Duodenal mucosa (tissue), 2 donors: ENCODE measurements at regions not wholly inside any gene's neighbourhood (a gene's known extent, or its start where the extent isn't known, plus 50 kb on each side); places are given as distances from the start of the nearest gene placed in this dataset.

Source experiments
- H3K27ac ChIP-seq: one replicate; pipeline ENCODE4 v1.7.0; 2013; ENCODE audit warnings: low read depth, low read length
- H3K27me3 ChIP-seq, 2 donors: one replicate each; pipeline ENCODE4 v1.7.0; 2013; ENCODE audit warnings: low read length in 2 of 2, control low read depth in 1 of 2; ENCODE audit not compliant: insufficient read depth in 2 of 2, control insufficient read depth in 1 of 2
- H3K36me3 ChIP-seq, 2 donors: one replicate each; pipeline ENCODE4 v1.7.0; 2013; ENCODE audit warnings: low read length in 2 of 2, control low read depth in 1 of 2; ENCODE audit not compliant: insufficient read depth in 2 of 2, control insufficient read depth in 1 of 2
- H3K4me1 ChIP-seq, 2 donors: one replicate each; pipeline ENCODE4 v1.7.0; 2013; ENCODE audit warnings: low read length in 2 of 2, control low read depth in 1 of 2; ENCODE audit not compliant: insufficient read depth in 2 of 2, control insufficient read depth in 1 of 2
- H3K4me3 ChIP-seq, 2 donors: one replicate each; pipeline ENCODE4 v1.7.0; 2013; ENCODE audit warnings: low read length in 2 of 2, low read depth in 1 of 2
- H3K9ac ChIP-seq, 2 donors: one replicate each; pipeline ENCODE4 v1.7.0; 2013; ENCODE audit warnings: low read length in 2 of 2, low read depth in 1 of 2
- H3K9me3 ChIP-seq, 2 donors: one replicate each; pipeline ENCODE4 v1.7.0; 2013; ENCODE audit warnings: low read length in 2 of 2, control low read depth in 1 of 2; ENCODE audit not compliant: control insufficient read depth in 1 of 2

DNA sequence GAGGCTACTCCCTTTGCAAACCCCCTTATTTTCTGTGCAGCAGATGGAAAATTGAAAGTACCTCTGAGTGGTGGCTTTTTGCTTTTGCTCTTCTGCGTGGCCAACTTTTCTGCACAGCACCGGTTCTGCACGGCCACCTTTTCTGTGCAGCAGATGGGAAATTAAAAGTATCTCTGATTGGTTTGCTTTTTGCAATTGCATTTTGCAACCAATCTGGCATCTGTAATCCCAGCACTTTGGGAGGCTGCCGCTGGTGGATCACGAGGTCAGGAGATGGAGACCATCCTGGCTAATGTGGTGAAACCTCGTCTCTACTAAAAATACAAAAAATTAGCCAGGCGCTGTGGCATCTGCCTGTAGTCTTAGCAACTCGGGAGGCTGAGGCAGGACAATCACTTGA, 79.5 kb upstream of the CHMP2B start:
- Histone ChIP-seq H3K27ac (no peak overlapping the region), H3K4me3 (no peak overlapping the region), H3K36me3 (no peaks in the 10 kb centered on the region), H3K9ac (no peak overlapping the region), H3K4me1 (no peaks in the 10 kb centered on the region), H3K9me3 (no peaks in the 10 kb centered on the region), H3K27me3 (no peaks in the 10 kb centered on the region)

DNA sequence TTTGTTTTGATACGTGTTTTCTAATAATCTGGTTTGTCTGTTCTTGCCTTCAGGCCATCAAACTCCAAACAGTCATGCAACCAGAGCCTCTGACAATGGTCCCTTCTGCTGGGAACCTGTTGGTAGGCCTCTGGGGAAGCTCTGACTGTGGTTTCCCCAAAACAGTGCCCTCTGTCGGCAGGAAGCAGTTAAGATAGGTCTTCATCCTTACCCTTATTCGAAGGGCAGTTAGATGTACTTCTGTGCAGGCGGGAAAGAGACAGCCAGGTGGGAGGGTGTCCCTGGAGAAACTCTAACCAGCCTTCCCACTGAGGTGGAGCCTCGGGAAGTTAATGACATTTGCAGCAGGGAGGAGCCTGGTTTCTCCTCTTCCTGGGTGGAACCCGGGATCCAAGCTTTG, 81.6 kb upstream of the CHMP2B start:
- Histone ChIP-seq H3K9ac (no peak overlapping the region), H3K9me3 (peaks cover 7 to 9% of the 10 kb centered on the region in 2 donors), H3K27ac (no peak overlapping the region), H3K4me1 (no peaks in the 10 kb centered on the region), H3K4me3 (no peak overlapping the region), H3K36me3 (no peaks in the 10 kb centered on the region), H3K27me3 (no peaks in the 10 kb centered on the region)

DNA sequence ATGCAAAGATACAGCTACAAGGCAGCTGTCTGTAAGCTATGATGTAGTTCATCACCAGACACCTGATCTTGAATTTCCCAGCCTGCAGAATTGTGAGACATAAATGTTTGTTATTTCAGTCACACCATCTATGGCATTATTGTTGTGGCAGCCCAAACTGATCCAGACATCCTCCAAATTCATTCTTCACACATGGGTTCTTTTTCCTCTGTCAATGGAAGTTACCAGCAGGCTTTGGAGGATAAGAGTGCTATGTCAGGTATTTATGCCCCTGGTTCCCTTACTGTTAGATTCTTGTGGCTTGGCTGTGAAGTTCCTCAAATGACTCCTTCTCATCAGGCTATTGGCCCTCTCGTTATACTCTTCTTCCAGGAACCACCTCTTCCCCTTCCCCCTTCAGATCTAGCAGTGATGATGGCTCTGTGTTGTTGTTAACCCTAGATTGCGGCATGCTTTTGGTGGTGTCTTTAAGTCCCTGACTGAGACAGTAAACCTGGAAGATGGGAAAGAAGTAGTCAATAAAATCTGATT, 91.0 kb upstream of the CHMP2B start:
- H3K4me1 ChIP-seq = no peaks in the 10 kb centered on the region
- H3K36me3 ChIP-seq = no peaks in the 10 kb centered on the region
- no peak overlapping the region for H3K27ac ChIP-seq
- H3K27me3 ChIP-seq = no peaks in the 10 kb centered on the region
- H3K4me3 ChIP-seq = no peak overlapping the region
- H3K9me3 ChIP-seq = peaks cover 4 to 6% of the 10 kb centered on the region in 2 donors
- no peak overlapping the region for H3K9ac ChIP-seq

DNA sequence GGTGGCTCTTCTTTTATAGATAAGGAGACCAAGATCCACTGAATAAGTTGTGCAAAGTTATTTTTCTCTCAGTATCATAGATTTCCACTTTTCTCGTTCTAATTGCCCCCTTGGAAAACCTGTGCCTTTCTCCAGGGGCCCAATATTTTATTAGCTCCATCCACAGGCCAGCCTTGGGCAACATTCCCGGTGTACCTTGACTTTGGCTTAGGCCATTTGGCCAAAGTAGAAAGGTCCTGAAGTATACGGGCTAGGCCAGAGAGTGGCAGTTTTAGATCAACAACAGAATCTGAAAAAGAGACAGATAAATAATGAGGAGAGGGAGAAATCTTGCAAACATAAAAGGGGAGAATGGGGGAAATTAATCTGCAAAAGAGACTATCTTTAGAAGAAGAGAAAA, 91.7 kb upstream of the CHMP2B start:
- no peaks in the 10 kb centered on the region for H3K4me1 ChIP-seq
- H3K27me3 ChIP-seq = no peaks in the 10 kb centered on the region
- peaks cover 0 to 2% of the 10 kb centered on the region in 2 donors for H3K9me3 ChIP-seq
- H3K4me3 ChIP-seq = no peak overlapping the region
- no peaks in the 10 kb centered on the region for H3K36me3 ChIP-seq
- no peak overlapping the region for H3K27ac ChIP-seq
- no peak overlapping the region for H3K9ac ChIP-seq

DNA sequence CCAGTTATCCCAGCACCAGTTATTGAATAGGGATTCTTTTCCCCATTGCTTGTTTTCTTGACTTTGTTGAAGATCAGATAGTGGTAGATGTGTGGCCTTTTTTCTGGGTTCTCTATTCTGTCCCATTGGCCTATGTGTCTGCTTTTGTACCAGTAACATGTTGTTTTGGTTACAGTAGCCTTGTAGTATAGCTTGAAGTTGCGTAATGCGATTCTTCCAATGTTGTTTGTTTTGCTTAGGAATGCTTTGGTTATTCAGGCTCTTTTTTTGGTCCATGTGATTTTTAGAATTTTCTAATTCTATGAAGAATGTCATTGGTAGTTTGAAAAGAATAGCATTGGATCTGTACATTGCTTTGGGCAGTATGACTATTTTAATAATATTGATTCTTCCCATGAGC, 94.3 kb upstream of the CHMP2B start:
- Histone ChIP-seq H3K27me3 (no peaks in the 10 kb centered on the region), H3K36me3 (no peaks in the 10 kb centered on the region), H3K4me3 (no peak overlapping the region), H3K27ac (no peak overlapping the region), H3K4me1 (no peaks in the 10 kb centered on the region), H3K9ac (no peak overlapping the region), H3K9me3 (no peaks in the 10 kb centered on the region)

DNA sequence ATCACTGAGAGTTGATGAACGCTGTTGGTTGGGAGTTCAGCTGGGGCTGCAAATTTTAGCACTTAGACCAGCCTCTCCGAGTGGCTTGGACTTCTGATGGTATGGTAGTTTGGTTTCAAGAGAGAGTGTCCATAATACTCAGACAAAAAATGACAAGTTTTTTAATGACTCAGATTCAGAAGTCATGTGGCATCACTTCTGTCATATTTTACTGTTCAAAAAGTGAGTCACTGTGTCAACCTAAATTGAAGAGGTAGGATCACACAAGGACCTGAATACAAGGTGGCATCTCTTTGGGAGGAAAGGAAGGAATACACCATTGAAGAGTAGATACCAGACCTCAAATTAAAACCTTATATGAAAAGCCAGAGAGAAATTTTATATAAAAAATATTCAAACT, 99.1 kb upstream of the CHMP2B start:
- Histone ChIP-seq H3K4me1 (no peaks in the 10 kb centered on the region), H3K9me3 (no peaks in the 10 kb centered on the region), H3K9ac (no peak overlapping the region), H3K4me3 (no peak overlapping the region), H3K27me3 (no peaks in the 10 kb centered on the region), H3K36me3 (no peaks in the 10 kb centered on the region), H3K27ac (no peak overlapping the region)

DNA sequence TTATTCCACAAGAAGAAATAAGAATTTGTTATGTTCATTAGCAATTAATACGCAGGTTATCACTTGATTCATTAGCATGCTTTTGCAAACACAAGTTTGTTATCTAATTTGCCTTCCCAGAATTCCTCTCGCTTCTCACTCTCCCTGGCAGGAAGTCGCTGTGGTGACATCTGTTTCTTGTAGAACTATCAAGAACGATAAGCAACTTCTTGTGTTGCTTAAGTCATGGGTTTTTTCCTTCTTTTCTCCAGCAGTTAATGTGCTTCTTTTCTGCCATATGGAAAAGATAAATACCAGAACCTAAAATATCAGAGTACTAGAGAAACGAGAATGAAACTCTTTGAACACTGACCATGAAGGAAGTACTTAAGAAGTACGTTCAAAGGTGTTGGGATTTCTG, 99.8 kb upstream of the CHMP2B start:
- no peaks in the 10 kb centered on the region for H3K27me3 ChIP-seq
- no peak overlapping the region for H3K4me3 ChIP-seq
- no peaks in the 10 kb centered on the region for H3K9me3 ChIP-seq
- no peaks in the 10 kb centered on the region for H3K4me1 ChIP-seq
- H3K36me3 ChIP-seq = no peaks in the 10 kb centered on the region
- no peak overlapping the region for H3K27ac ChIP-seq
- no peak overlapping the region for H3K9ac ChIP-seq

DNA sequence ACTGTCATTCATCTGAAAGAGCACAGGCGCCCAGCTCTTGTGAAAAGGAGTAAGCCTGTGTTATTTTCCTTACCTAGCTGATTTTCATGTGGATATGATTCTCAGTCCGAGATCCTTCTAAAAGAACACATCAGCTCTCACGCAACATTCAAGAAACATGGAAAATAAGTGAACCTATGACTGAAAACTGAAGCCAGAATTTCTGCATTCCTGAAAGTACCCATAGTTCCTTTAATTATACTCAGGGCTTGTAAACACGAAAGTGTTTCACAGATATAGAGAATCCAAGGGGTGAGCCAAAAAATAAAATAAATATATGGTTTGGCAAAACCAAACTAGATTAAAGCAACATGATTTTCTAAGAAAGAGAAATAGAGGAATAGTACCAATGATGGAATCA, 100.8 kb upstream of the CHMP2B start:
- H3K4me1 ChIP-seq = no peaks in the 10 kb centered on the region
- H3K27ac ChIP-seq = no peak overlapping the region
- no peak overlapping the region for H3K4me3 ChIP-seq
- H3K9ac ChIP-seq = no peak overlapping the region
- no peaks in the 10 kb centered on the region for H3K27me3 ChIP-seq
- no peaks in the 10 kb centered on the region for H3K9me3 ChIP-seq
- H3K36me3 ChIP-seq = no peaks in the 10 kb centered on the region

DNA sequence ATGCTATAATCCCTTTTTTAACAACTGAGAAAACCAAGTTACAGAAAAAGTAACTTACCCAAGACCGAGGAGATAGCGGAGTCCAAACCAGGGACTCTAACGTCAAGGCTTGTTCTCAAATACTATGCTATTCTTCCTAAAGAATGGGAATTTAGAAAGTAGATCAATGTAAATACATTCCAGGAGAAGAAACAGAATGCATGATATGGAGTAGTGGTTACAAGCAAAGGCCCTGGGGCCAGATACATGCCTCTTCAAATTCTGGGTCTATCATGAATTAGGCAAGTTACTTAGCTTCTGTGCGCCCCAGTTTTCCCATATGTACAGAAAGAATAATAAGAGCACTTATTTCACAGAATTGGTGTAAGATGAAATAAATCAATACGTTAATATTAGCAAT, 102.0 kb upstream of the CHMP2B start:
- H3K4me1 ChIP-seq = no peaks in the 10 kb centered on the region
- H3K36me3 ChIP-seq = no peaks in the 10 kb centered on the region
- no peaks in the 10 kb centered on the region for H3K27me3 ChIP-seq
- no peaks in the 10 kb centered on the region for H3K9me3 ChIP-seq
- H3K4me3 ChIP-seq = no peak overlapping the region
- no peak overlapping the region for H3K9ac ChIP-seq
- no peak overlapping the region for H3K27ac ChIP-seq

DNA sequence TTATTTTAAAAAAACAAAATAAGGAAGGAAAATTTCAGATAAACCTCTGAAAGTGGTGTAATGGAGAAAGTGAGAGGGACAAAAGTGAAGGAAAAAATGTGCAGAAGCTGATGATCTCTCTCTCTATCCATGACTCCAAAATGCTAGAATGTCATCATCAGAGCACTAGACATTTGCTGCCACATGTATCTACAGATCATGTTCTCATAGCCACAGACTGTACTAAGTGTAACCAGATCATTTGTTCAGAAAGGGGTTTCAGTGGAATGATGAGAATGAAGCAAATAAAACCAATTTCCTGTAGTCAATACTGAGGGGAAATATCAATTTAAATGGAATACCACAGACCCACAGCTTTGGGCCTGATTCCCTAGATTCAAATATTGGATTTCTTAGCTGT, 104.3 kb upstream of the CHMP2B start:
- Histone ChIP-seq H3K9me3 (no peaks in the 10 kb centered on the region), H3K9ac (no peak overlapping the region), H3K4me3 (no peak overlapping the region)

DNA sequence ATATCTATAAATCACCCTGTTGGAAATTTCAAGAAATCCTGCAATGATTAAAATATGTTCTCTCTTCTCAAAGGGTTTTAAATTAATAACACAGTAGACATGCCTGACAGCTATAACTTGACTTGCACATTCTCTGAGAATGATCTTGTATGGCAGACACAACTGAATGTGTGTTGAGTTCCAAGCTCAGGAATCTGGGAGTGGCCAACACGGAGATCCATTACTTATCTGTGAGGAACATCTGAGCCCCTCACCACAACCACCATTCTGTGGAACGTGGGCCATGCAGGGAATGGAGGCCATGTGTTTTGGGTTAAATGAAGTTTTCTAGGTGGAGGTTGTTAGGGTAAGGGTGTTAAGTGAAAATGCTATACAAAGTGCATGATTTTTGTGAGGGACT, 105.3 kb upstream of the CHMP2B start:
- Histone ChIP-seq H3K36me3 (no peaks in the 10 kb centered on the region), H3K27me3 (no peaks in the 10 kb centered on the region), H3K9me3 (no peaks in the 10 kb centered on the region), H3K27ac (no peak overlapping the region), H3K9ac (no peak overlapping the region), H3K4me1 (no peaks in the 10 kb centered on the region), H3K4me3 (no peak overlapping the region)

More for the DNA sequence above, 104.3 kb upstream of the CHMP2B start:
- H3K4me1 ChIP-seq = no peaks in the 10 kb centered on the region
- no peaks in the 10 kb centered on the region for H3K27me3 ChIP-seq
- no peaks in the 10 kb centered on the region for H3K36me3 ChIP-seq
- no peak overlapping the region for H3K27ac ChIP-seq
